Trophoblast cell (in vitro differentiated cells and primary cell): ENCODE measurements at regions not wholly inside any gene's neighbourhood (a gene's known extent, or its start where the extent isn't known, plus 50 kb on each side); places are given as distances from the start of the nearest gene placed in this dataset.

Experiments used
- DNase-seq, 2 donors: peaks; one replicate each; pipeline ENCODE4 v3.0.0-alpha.2; 2016
- H2AFZ ChIP-seq: 2 replicates; pipeline ENCODE4 v1.6.1; 2013; ENCODE audit warnings: low read length, moderate library complexity, mild to moderate bottlenecking; ENCODE audit not compliant: insufficient read depth, poor library complexity
- H2AK5ac ChIP-seq: 2 replicates; pipeline ENCODE4 v1.6.1; 2013; ENCODE audit warnings: mild to moderate bottlenecking, low read length
- H2BK120ac ChIP-seq: 2 replicates; pipeline ENCODE4 v1.6.1; 2013; ENCODE audit warnings: low read length, mild to moderate bottlenecking, moderate library complexity; ENCODE audit not compliant: insufficient read depth, poor library complexity
- H2BK12ac ChIP-seq: 2 replicates; pipeline ENCODE4 v1.6.1; 2013; ENCODE audit warnings: mild to moderate bottlenecking, low read length, moderate library complexity
- H2BK5ac ChIP-seq: 2 replicates; pipeline ENCODE4 v1.6.1; 2013; ENCODE audit warnings: low read length, low read depth, moderate library complexity, mild to moderate bottlenecking; ENCODE audit not compliant: poor library complexity
- H3K14ac ChIP-seq: 2 replicates; pipeline ENCODE4 v1.6.1; 2013; ENCODE audit warnings: mild to moderate bottlenecking, low read length
- H3K18ac ChIP-seq: 2 replicates; pipeline ENCODE4 v1.6.1; 2013; ENCODE audit warnings: mild to moderate bottlenecking, low read length
- H3K23ac ChIP-seq: 2 replicates; pipeline ENCODE4 v1.6.1; 2013; ENCODE audit warnings: low read length
- H3K27ac ChIP-seq: 2 replicates; pipeline ENCODE4 v1.5.1; 2013; ENCODE audit warnings: low read depth, mild to moderate bottlenecking, inconsistent platforms, low read length, moderate library complexity
- H3K27me3 ChIP-seq: 2 replicates; pipeline ENCODE4 v1.6.1; 2013; ENCODE audit warnings: inconsistent platforms, mild to moderate bottlenecking, low read length, moderate library complexity; ENCODE audit not compliant: insufficient read depth
- H3K36me3 ChIP-seq, 2 experiments: 1 replicate in 1 of 2; 2 replicates in 1 of 2; pipeline ENCODE4 v1.6.1; 2013; ENCODE audit warnings: low read length in 2 of 2, mild to moderate bottlenecking in 2 of 2, moderate library complexity in 1 of 2; ENCODE audit not compliant: insufficient read depth in 2 of 2, control insufficient read depth in 1 of 2
- H3K4ac ChIP-seq: 2 replicates; pipeline ENCODE4 v1.6.1; 2013; ENCODE audit warnings: low read depth, mild to moderate bottlenecking, low read length, moderate library complexity
- H3K4me1 ChIP-seq, 2 experiments: 1 replicate in 1 of 2; 2 replicates in 1 of 2; pipeline ENCODE4 v1.6.1; 2013; ENCODE audit warnings: low read length in 2 of 2, mild to moderate bottlenecking in 2 of 2, moderate library complexity in 1 of 2; ENCODE audit not compliant: insufficient read depth in 2 of 2, control insufficient read depth in 1 of 2
- H3K4me2 ChIP-seq: 2 replicates; pipeline ENCODE4 v1.6.1; 2013; ENCODE audit warnings: inconsistent platforms, mild to moderate bottlenecking, low read length, moderate library complexity
- H3K4me3 ChIP-seq: 2 replicates; pipeline ENCODE4 v1.5.1; 2013; ENCODE audit warnings: mild to moderate bottlenecking, low read depth, low read length, inconsistent platforms
- H3K79me1 ChIP-seq: one replicate; pipeline ENCODE4 v1.6.1; 2013; ENCODE audit warnings: low read length
- H3K79me2 ChIP-seq: 2 replicates; pipeline ENCODE4 v1.6.1; 2013; ENCODE audit warnings: low read length, mild to moderate bottlenecking; ENCODE audit not compliant: control insufficient read depth, insufficient read depth, poor library complexity
- H3K9ac ChIP-seq: 2 replicates; pipeline ENCODE4 v1.6.1; 2013; ENCODE audit warnings: mild to moderate bottlenecking, low read length
- H3K9me3 ChIP-seq: 2 replicates; pipeline ENCODE4 v1.6.1; 2013; ENCODE audit warnings: low read depth, mild to moderate bottlenecking, control low read depth, inconsistent platforms, low read length; ENCODE audit not compliant: insufficient read depth
- H4K12ac ChIP-seq: 2 replicates; pipeline ENCODE4 v1.6.1; 2013; ENCODE audit warnings: low read depth, mild to moderate bottlenecking, low read length, moderate library complexity
- H4K8ac ChIP-seq: 2 replicates; pipeline ENCODE4 v1.6.1; 2013; ENCODE audit warnings: low read depth, mild to moderate bottlenecking, low read length, moderate library complexity
- H4K91ac ChIP-seq: one replicate; pipeline ENCODE4 v1.6.1; 2013; ENCODE audit warnings: low read depth, mild to moderate bottlenecking, low read length, moderate library complexity
- WGBS: extraction: QIAGEN DNeasy Blood & Tissue Kit; methylation state at CpG from one replicate; pipeline ENCODE4 v1.1.7; 2013; ENCODE audit warnings: missing lambda C conversion rate; ENCODE audit not compliant: insufficient read length, insufficient coverage; ENCODE audit errors: extremely low coverage; 5-methylcytosine and 5-hydroxymethylcytosine counted together

GRCh38 chr2:239482778-239483712 is 82.2 kb upstream of the HDAC4 start:
- Histone ChIP-seq H3K79me2 (no peaks in the 10 kb centered on the region), H3K4me2 (no peak overlapping the region), H3K27ac (no peak overlapping the region), H3K79me1 (no peaks in the 10 kb centered on the region), H2BK120ac (no peak overlapping the region), H3K4me1 (no peaks in the 10 kb centered on the region), H3K9me3 (peaks cover 9% of the 10 kb centered on the region), H2AFZ (no peak overlapping the region), H4K91ac (no peak overlapping the region), H3K23ac (no peak overlapping the region), H3K27me3 (peaks cover 2% of the 10 kb centered on the region), H3K9ac (no peak overlapping the region), H3K36me3 (no peaks in the 10 kb centered on the region), H4K8ac (no peak overlapping the region), H2AK5ac (no peak overlapping the region), H3K4me3 (no peak overlapping the region), H3K4ac (no peak overlapping the region), H3K18ac (no peak overlapping the region), H3K14ac (no peak overlapping the region), H4K12ac (no peak overlapping the region), H2BK12ac (no peak overlapping the region), H2BK5ac (no peak overlapping the region)
- WGBS = no CpG with 5 or more reads among the region's 38 CpGs
- no peak for DNase-seq

GRCh38 chr2:239479471-239479870 is 78.7 kb upstream of the HDAC4 start:
- H3K18ac ChIP-seq = no peak overlapping the region
- H3K4me3 ChIP-seq = no peak overlapping the region
- H3K79me2 ChIP-seq = no peaks in the 10 kb centered on the region
- WGBS = no CpG with 5 or more reads among the region's 5 CpGs
- H4K8ac ChIP-seq = no peak overlapping the region
- H2BK120ac ChIP-seq = no peak overlapping the region
- no peak for DNase-seq
- no peak overlapping the region for H3K27ac ChIP-seq
- no peak overlapping the region for H4K91ac ChIP-seq
- H3K9me3 ChIP-seq = peaks cover 17% of the 10 kb centered on the region
- H2AK5ac ChIP-seq = no peak overlapping the region
- peaks cover 2% of the 10 kb centered on the region for H3K27me3 ChIP-seq
- H3K4me2 ChIP-seq = no peak overlapping the region
- no peaks in the 10 kb centered on the region for H3K79me1 ChIP-seq
- no peak overlapping the region for H2BK12ac ChIP-seq
- H3K4me1 ChIP-seq = no peaks in the 10 kb centered on the region
- no peak overlapping the region for H3K9ac ChIP-seq
- no peak overlapping the region for H3K23ac ChIP-seq
- H4K12ac ChIP-seq = no peak overlapping the region
- H2AFZ ChIP-seq = no peak overlapping the region
- H3K14ac ChIP-seq = no peak overlapping the region
- H3K36me3 ChIP-seq = no peaks in the 10 kb centered on the region
- H3K4ac ChIP-seq = no peak overlapping the region
- H2BK5ac ChIP-seq = no peak overlapping the region

- Histone ChIP-seq H2BK12ac (no peak overlapping the region), H4K12ac (no peak overlapping the region), H4K91ac (no peak overlapping the region), H2AK5ac (no peak overlapping the region), H3K4me1 (no peaks in the 10 kb centered on the region), H3K18ac (no peak overlapping the region), H2BK5ac (no peak overlapping the region), H3K27me3 (no peaks in the 10 kb centered on the region), H3K79me1 (no peaks in the 10 kb centered on the region), H3K14ac (no peak overlapping the region), H3K9me3 (peaks cover 18% of the 10 kb centered on the region), H2AFZ (no peak overlapping the region), H3K4me2 (no peak overlapping the region), H3K23ac (no peak overlapping the region), H3K4me3 (no peak overlapping the region), H3K36me3 (no peaks in the 10 kb centered on the region), H3K79me2 (no peaks in the 10 kb centered on the region), H2BK120ac (no peak overlapping the region), H4K8ac (no peak overlapping the region), H3K9ac (no peak overlapping the region), H3K27ac (no peak overlapping the region), H3K4ac (no peak overlapping the region)
- WGBS = no CpG with 5 or more reads among the region's 19 CpGs
- DNase-seq = no peak
Measured at GRCh38 chr2:239477591-239477990, 76.8 kb upstream of the HDAC4 start.

- no peak overlapping the region for H3K23ac ChIP-seq
- no peak overlapping the region for H3K14ac ChIP-seq
- no peak overlapping the region for H3K9ac ChIP-seq
- H3K36me3 ChIP-seq = no peaks in the 10 kb centered on the region
- H2BK12ac ChIP-seq = no peak overlapping the region
- H3K79me1 ChIP-seq = no peaks in the 10 kb centered on the region
- no peak overlapping the region for H2AFZ ChIP-seq
- H3K27me3 ChIP-seq = no peaks in the 10 kb centered on the region
- no peak overlapping the region for H3K4me3 ChIP-seq
- H2AK5ac ChIP-seq = no peak overlapping the region
- H3K4ac ChIP-seq = no peak overlapping the region
- H3K9me3 ChIP-seq = peaks cover 18% of the 10 kb centered on the region
- DNase-seq = no peak
- WGBS = no CpG with 5 or more reads among the region's 25 CpGs
- no peaks in the 10 kb centered on the region for H3K4me1 ChIP-seq
- no peak overlapping the region for H3K27ac ChIP-seq
- H4K12ac ChIP-seq = no peak overlapping the region
- H2BK120ac ChIP-seq = no peak overlapping the region
- no peak overlapping the region for H4K91ac ChIP-seq
- H3K4me2 ChIP-seq = no peak overlapping the region
- H3K18ac ChIP-seq = no peak overlapping the region
- no peak overlapping the region for H2BK5ac ChIP-seq
- no peak overlapping the region for H4K8ac ChIP-seq
- H3K79me2 ChIP-seq = no peaks in the 10 kb centered on the region
Measured at GRCh38 chr2:239476757-239477585, 76.2 kb upstream of the HDAC4 start.
